Astrocyte (in vitro differentiated cells and primary cell): ENCODE measurements at regions not wholly inside any gene's neighbourhood (a gene's known extent, or its start where the extent isn't known, plus 50 kb on each side); places are given as distances from the start of the nearest gene placed in this dataset.

Source experiments
- EZH2 ChIP-seq: IDR thresholded peaks from 2 replicates; pipeline ENCODE4 v1.6.1; 2012; ENCODE audit warnings: mild to moderate bottlenecking, low read length, inconsistent platforms; ENCODE audit not compliant: insufficient read depth
- TF ChIP-seq, protein P1 (sequence below): IDR thresholded peaks from 2 replicates; pipeline ENCODE4 v1.5.1; 2011; ENCODE audit warnings: low read depth, mild to moderate bottlenecking, inconsistent platforms, low read length, moderate library complexity; ENCODE audit not compliant: insufficient read depth

DNA sequence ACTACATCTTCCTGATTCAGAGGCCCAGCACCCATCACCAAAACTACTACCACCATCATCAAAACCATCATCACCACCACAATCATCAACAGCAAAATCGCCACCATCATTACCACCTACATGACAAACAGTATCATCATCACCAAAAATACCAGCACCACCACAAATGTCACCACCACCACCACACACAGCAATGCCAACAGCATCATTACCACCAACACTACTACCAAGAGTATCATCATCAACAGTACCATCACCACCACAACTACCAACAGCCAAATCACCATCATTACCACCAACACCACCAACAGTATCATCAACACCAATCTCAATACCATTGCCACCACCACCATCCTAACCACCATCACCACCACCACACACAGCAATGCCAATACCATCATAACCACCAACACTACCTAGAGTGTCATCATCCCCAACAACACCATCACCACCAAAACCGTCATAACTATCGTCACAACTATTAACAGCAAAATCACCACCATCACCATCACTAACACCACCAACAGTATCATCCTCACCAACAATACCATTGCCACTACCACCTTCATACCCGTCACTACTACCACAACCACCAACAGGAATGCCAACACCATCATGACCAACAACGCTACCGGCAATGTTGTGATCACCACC, 64.6 kb upstream of the TEX51 start:
- TF ChIP-seq, protein P1, sequence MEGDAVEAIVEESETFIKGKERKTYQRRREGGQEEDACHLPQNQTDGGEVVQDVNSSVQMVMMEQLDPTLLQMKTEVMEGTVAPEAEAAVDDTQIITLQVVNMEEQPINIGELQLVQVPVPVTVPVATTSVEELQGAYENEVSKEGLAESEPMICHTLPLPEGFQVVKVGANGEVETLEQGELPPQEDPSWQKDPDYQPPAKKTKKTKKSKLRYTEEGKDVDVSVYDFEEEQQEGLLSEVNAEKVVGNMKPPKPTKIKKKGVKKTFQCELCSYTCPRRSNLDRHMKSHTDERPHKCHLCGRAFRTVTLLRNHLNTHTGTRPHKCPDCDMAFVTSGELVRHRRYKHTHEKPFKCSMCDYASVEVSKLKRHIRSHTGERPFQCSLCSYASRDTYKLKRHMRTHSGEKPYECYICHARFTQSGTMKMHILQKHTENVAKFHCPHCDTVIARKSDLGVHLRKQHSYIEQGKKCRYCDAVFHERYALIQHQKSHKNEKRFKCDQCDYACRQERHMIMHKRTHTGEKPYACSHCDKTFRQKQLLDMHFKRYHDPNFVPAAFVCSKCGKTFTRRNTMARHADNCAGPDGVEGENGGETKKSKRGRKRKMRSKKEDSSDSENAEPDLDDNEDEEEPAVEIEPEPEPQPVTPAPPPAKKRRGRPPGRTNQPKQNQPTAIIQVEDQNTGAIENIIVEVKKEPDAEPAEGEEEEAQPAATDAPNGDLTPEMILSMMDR, result no peak
- TF ChIP-seq EZH2, result no peak
